PC-3 (cell line): ENCODE measurements at regions not wholly inside any gene's neighbourhood (a gene's known extent, or its start where the extent isn't known, plus 50 kb on each side); places are given as distances from the start of the nearest gene placed in this dataset.

Experiments used
- EZH2 ChIP-seq: fragments of 300-600 bp; sonication (generic); IDR thresholded peaks from one replicate; pipeline ENCODE4 v1.6.1; 2017; ENCODE audit warnings: antibody characterized with exemption, mild to moderate bottlenecking, low read length; ENCODE audit not compliant: unreplicated experiment
- EZH2phosphoT487 ChIP-seq: fragments of 300-600 bp; sonication (generic); IDR thresholded peaks from 2 replicates; pipeline ENCODE4 v1.6.1; 2018; ENCODE audit warnings: mild to moderate bottlenecking, antibody characterized with exemption, low read length, borderline replicate concordance
- TF ChIP-seq, protein P1 (sequence below): fragments of 300-600 bp; sonication (generic); conservative IDR thresholded peaks from 2 replicates; pipeline ENCODE4 v1.5.1; 2017; ENCODE audit warnings: antibody characterized with exemption, low read depth, mild to moderate bottlenecking, low read length

DNA sequence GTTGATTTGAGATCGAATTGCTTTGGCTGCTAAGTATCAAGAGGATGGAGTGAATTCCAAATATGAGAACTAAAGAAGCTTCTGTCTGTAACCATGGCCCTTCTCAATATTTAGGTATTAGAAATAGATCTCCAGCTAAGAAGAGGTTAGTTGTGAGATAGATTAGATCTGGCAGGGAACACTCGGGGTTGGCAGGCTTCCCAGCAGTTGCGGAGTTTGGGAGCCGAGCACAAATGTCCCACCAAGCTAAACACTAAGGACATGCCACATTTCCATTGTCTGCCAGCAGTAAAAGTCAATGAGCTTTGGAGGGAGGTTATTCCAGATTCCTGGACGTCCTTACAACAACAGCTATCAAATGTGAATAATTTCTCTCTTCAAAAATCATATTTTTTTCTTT is 85.8 kb downstream of the TAF11L14 start:
- TF ChIP-seq, protein P1, sequence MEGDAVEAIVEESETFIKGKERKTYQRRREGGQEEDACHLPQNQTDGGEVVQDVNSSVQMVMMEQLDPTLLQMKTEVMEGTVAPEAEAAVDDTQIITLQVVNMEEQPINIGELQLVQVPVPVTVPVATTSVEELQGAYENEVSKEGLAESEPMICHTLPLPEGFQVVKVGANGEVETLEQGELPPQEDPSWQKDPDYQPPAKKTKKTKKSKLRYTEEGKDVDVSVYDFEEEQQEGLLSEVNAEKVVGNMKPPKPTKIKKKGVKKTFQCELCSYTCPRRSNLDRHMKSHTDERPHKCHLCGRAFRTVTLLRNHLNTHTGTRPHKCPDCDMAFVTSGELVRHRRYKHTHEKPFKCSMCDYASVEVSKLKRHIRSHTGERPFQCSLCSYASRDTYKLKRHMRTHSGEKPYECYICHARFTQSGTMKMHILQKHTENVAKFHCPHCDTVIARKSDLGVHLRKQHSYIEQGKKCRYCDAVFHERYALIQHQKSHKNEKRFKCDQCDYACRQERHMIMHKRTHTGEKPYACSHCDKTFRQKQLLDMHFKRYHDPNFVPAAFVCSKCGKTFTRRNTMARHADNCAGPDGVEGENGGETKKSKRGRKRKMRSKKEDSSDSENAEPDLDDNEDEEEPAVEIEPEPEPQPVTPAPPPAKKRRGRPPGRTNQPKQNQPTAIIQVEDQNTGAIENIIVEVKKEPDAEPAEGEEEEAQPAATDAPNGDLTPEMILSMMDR: no peak
- TF ChIP-seq EZH2phosphoT487 (no peak), EZH2 (no peak)
